ENCODE measurements at regions not wholly inside any gene's neighbourhood (a gene's known extent, or its start where the extent isn't known, plus 50 kb on each side); places are given as distances from the start of the nearest gene placed in this dataset.

DNA sequence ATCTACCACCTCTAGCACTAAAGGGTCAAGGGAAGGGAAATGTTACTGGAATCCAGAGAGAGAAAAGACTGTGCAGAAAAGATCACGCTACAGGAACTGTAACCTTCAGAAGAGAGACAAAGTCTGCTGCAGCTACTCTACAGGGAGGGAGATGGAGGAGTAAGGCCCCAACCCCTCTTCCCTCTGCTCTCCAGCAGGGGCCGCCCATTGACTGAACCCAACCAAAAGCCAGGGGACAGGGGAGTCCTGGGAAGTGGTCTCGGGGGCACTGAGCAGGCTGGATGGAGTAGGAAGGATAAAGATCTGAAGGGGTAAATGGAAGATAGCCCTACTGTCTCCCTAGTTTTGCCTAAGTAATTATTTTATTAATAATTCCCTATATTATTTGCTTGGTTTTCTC, 72.8 kb upstream of the NR5A2 start:
- no peak for TF ChIP-seq FOXP2 (optimal IDR thresholded peaks at IDR 0.05; ENCODE audit: borderline replicate concordance, extremely low read depth, extremely low read length, insufficient read depth)
- TF ChIP-seq, protein P1, sequence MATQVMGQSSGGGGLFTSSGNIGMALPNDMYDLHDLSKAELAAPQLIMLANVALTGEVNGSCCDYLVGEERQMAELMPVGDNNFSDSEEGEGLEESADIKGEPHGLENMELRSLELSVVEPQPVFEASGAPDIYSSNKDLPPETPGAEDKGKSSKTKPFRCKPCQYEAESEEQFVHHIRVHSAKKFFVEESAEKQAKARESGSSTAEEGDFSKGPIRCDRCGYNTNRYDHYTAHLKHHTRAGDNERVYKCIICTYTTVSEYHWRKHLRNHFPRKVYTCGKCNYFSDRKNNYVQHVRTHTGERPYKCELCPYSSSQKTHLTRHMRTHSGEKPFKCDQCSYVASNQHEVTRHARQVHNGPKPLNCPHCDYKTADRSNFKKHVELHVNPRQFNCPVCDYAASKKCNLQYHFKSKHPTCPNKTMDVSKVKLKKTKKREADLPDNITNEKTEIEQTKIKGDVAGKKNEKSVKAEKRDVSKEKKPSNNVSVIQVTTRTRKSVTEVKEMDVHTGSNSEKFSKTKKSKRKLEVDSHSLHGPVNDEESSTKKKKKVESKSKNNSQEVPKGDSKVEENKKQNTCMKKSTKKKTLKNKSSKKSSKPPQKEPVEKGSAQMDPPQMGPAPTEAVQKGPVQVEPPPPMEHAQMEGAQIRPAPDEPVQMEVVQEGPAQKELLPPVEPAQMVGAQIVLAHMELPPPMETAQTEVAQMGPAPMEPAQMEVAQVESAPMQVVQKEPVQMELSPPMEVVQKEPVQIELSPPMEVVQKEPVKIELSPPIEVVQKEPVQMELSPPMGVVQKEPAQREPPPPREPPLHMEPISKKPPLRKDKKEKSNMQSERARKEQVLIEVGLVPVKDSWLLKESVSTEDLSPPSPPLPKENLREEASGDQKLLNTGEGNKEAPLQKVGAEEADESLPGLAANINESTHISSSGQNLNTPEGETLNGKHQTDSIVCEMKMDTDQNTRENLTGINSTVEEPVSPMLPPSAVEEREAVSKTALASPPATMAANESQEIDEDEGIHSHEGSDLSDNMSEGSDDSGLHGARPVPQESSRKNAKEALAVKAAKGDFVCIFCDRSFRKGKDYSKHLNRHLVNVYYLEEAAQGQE (IDR thresholded peaks at IDR 0.05; ENCODE audit: insufficient read depth in 1 of 2, low read depth in 2 of 2, low read length in 2 of 2) = no peak
- TF ChIP-seq POLR2AphosphoS5 (IDR thresholded peaks at IDR 0.05; ENCODE audit: low read depth, low read length) = no peak
- no peak for TF ChIP-seq TAF1 (IDR thresholded peaks at IDR 0.05; ENCODE audit: borderline replicate concordance, insufficient read depth, low read length)
- no peak for TF ChIP-seq SIN3A (IDR thresholded peaks at IDR 0.05; ENCODE audit: borderline replicate concordance, insufficient read depth, low read length)

DNA sequence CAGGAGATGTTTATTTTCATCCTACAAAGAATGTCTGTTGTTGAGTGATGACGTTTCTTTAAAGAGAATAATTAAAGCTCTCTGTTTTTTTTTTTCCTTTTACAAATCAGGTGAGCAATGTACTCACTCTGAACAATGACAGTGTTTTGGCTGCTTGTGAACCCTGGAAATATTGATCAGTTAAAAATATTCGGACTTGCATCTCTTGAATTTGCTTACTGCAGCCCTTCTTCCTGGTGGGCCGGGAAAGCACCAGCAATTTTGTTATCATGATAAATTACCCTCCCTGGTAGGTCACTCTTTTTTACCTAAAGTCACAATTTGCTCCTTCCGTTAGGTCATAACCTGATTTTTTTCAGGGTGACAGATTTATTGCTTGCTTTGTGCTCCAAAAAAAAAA, 72.3 kb upstream of the NR5A2 start:
- no peak for TF ChIP-seq POLR2AphosphoS5 (IDR thresholded peaks at IDR 0.05; ENCODE audit: low read depth, low read length)
- TF ChIP-seq SIN3A (IDR thresholded peaks at IDR 0.05; ENCODE audit: borderline replicate concordance, insufficient read depth, low read length) = no peak
- no peak for TF ChIP-seq TAF1 (IDR thresholded peaks at IDR 0.05; ENCODE audit: borderline replicate concordance, insufficient read depth, low read length)
- TF ChIP-seq, protein P1 (IDR thresholded peaks at IDR 0.05; ENCODE audit: insufficient read depth in 1 of 2, low read depth in 2 of 2, low read length in 2 of 2) = no peak
- TF ChIP-seq FOXP2 (optimal IDR thresholded peaks at IDR 0.05; ENCODE audit: borderline replicate concordance, extremely low read depth, extremely low read length, insufficient read depth) = no peak

DNA sequence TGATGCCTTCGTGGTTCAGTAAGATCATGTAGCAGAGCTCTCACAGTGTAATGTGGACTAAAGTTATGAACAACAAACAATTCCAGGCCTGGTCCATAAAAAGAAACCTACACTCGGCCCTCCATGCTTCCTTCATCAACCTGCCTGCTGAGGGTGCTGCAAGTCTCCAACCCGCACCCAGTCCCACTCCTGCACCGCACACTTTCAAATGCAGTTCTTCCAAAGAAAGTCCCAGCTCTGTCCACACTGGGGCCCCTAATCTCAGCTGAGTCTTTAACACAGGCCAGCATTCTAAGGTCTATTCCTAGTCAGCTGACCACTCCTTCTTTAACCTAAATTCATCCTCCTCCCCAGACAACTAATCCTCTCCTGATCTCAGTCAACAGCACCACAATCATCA, 71.5 kb upstream of the NR5A2 start:
- no peak for TF ChIP-seq TAF1 (IDR thresholded peaks at IDR 0.05; ENCODE audit: borderline replicate concordance, insufficient read depth, low read length)
- no peak for TF ChIP-seq POLR2AphosphoS5 (IDR thresholded peaks at IDR 0.05; ENCODE audit: low read depth, low read length)

DNA sequence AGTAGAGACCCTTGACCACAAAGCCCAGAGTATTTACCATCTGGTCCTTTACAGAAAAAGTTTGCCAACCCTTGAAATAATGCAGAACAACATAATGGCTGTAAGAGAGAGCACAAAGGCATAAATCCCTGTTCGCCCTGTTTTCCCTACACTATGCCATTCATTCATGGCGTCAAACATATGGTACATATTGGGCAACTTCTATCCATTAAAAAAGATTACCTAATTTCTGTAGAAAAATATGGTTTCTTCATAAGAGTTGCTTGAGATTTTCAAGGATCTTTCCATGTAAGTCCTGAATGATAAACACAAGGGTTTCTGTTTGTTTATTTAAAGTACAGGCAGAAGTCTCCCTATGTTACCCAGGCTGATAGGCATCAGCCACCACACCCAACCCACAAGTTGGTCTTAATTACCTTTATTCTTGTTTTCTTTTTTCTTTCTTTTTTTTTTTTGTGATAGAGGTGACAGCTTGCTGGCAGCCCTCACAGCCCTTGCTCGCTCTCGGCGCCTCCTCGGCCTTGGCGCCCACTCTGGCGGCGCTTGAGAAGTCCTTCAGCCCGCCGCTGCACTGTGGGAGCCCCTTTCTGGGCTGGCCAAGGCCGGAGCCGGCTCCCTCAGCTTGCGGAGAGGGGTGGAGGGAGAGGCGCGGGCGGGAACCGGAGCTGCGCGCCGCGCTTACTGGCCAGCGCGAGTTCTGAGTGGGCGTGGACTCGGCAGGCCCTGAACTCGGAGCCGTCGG, 68.3 kb upstream of the NR5A2 start:
- TF ChIP-seq POLR2AphosphoS5 (IDR thresholded peaks at IDR 0.05; ENCODE audit: low read depth, low read length) (no peak), FOXP2 (optimal IDR thresholded peaks at IDR 0.05; ENCODE audit: borderline replicate concordance, extremely low read depth, extremely low read length, insufficient read depth) (no peak), SIN3A (IDR thresholded peaks at IDR 0.05; ENCODE audit: borderline replicate concordance, insufficient read depth, low read length) (no peak), TAF1 (IDR thresholded peaks at IDR 0.05; ENCODE audit: borderline replicate concordance, insufficient read depth, low read length) (no peak)
- TF ChIP-seq, protein P1 (IDR thresholded peaks at IDR 0.05; ENCODE audit: insufficient read depth in 1 of 2, low read depth in 2 of 2, low read length in 2 of 2) = no peak

DNA sequence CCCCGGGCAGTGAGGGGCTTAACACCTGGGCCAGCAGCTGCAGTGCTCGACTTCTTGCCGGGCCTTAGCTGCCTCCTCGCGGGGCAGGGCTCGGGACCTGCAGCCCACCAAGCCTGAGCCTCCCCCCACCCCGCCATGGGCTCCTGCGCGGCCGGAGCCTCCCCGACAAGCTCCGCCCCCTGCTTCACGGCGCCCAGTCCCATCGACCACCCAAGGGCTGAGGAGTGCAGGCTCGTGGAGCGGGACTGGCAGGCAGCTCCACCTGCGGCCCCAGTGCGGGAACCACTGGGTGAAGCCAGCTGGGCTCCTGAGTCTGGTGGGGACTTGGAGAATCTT, 67.8 kb upstream of the NR5A2 start:
- TF ChIP-seq, protein P1 (IDR thresholded peaks at IDR 0.05; ENCODE audit: insufficient read depth in 1 of 2, low read depth in 2 of 2, low read length in 2 of 2) = no peak
- TF ChIP-seq SIN3A (IDR thresholded peaks at IDR 0.05; ENCODE audit: borderline replicate concordance, insufficient read depth, low read length) = no peak
- no peak for TF ChIP-seq TAF1 (IDR thresholded peaks at IDR 0.05; ENCODE audit: borderline replicate concordance, insufficient read depth, low read length)
- TF ChIP-seq FOXP2 (optimal IDR thresholded peaks at IDR 0.05; ENCODE audit: borderline replicate concordance, extremely low read depth, extremely low read length, insufficient read depth) = no peak
- TF ChIP-seq POLR2AphosphoS5 (IDR thresholded peaks at IDR 0.05; ENCODE audit: low read depth, low read length) = no peak

Measured in PFSK-1 (cell line).